CD1c-positive myeloid dendritic cell (primary cell): ENCODE measurements at regions not wholly inside any gene's neighbourhood (a gene's known extent, or its start where the extent isn't known, plus 50 kb on each side); places are given as distances from the start of the nearest gene placed in this dataset.
"Not testable (repeated sequence)": the region's sequence is repeated elsewhere in the genome, so short reads cannot be mapped to it uniquely, and the experiment has no call there.

Experiments
- DNase-seq: peaks from one replicate; pipeline ENCODE4 v3.0.0-alpha.2; 2016; ENCODE audit errors: extremely low spot score

GRCh38 chr5:53160895-53161294 lies 51.3 kb upstream of the MOCS2 start:
- no peak for DNase-seq

DNA sequence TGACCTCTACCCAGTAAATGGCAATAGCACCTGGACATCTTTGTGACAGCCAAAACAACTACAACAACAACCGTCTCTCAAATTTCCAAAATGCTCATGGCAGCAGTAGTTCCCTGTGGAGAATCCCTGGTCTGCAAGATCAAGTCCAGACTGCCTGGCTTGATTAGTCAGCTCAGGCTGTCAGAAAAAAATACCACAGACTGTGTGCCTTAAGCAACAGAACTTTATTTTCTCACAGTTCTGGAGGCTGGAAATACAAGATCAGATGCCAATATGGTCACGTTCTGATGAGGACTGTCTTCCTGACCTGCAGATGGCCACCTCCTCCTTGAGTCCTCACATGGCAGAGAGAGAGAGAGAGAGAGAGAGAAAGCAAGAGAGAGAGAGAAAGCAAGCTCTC lies 52.3 kb upstream of the MOCS2 start:
- DNase-seq = no peak

DNA sequence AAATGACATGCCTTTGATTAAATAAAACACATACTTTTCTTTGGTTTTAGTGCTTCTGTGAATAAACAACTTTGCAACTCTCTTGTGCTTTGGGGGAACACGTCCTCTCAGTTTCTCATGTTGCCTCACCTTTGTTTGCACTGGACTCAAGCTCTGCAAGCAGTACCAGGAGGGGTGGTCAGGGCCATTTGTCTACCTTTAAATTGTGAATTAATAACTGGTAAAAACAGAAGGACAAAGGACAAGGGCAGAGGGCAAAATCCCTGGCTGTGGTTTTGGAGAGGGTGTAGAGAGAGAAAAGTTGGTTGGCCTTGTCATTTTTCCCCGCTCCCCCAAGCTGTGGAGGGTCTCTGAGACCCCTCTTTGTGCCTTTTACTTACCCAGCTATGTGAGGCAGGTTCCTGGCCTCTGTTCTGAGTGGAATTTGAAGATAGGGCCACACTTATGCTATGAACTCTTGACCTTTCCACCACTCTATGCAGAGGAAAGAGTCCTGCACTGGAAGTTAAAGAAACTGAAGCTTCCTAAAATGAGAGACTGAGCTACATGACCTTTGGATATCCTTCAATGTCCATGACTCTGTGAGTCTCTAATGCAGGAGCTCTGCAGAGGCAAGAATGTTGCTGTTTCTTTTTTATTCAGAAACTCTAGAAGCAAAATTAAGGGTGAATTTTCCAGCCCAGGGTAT lies 55.1 kb upstream of the MOCS2 start:
- no peak for DNase-seq

- DNase-seq = no peak
Measured at GRCh38 chr5:53165431-53166182, 56.0 kb upstream of the MOCS2 start.

DNA sequence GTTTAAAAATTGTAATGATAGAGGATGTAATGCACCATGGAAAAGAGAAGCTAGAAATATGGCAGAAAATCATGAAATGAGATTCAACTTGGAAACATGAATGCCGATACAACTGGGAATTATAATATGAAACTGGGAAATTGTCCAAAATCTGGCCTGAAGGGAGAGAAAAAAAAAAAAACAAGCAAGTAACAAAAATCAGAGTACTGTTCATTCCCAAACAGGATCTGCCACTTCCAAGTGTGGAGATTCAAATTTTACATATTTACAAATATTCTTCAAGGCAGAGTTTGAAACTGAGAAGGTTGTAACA lies 56.6 kb upstream of the MOCS2 start:
- DNase-seq = no peak

GRCh38 chr5:53167836-53168235 lies 58.3 kb upstream of the MOCS2 start:
- peak; percentile 42 for DNase-seq

GRCh38 chr5:53169933-53170332 lies 60.4 kb upstream of the MOCS2 start:
- no peak for DNase-seq

GRCh38 chr5:53170746-53171349 lies 61.3 kb upstream of the MOCS2 start:
- peak; percentile 31 for DNase-seq

DNA sequence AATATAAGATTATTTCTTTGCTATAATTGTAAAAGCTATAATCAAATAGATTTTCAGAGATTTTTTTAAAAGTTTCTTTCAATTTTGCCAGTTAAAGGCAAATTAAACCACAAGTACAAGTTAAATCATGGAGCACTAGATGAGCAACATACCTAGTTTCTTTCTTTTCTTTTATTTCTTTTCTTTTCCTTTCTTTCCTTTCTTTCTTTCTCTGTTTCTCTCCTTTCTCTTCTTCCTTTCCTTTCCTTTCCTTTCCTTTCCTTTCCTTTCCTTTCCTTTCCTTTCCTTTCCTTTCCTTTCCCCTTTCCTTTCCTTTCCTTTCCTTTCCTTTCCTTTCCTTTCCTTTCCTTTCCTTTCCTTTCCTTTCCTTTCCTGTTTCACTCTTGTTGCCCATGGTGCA lies 62.5 kb upstream of the MOCS2 start:
- DNase-seq = not testable (repeated sequence)

DNA sequence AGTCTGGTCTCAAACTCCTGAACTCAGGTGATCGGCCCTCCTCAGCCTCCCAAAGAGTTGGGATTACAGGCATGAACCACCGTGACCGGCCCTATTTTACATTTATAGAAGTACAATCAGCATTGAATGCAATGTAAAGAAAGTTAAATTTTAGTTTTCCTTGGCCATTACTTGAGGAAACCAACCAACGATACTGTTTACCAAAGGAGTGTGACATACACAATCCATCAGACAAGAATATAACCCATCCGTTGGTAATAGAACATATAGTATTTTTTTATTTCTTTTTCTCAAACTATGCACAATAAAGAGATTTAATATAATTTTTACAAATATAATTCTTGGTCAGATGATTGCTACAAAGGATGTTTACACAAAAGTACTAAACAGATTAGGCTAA lies 63.1 kb upstream of the MOCS2 start:
- no peak for DNase-seq

DNA sequence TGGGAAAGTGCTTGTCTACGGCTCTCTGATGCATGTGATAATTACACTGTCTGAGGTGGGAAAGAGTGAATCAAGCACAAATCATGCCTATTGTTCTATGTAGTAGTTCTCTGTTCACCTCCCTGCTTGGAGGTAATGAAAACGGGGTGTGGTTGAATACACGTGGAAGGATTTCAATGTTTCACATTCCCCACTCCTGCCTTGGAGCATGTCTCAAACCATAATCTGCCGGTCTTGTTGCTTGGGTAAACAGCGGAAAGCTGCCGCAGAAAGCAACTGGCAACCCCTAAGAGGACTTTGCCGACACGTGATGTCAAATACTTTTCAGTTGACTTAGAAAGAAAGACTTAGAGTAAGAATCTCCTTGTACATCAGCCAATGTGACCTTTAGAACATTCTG lies 63.5 kb upstream of the MOCS2 start:
- DNase-seq = no peak

- no peak for DNase-seq
Measured at GRCh38 chr5:53178830-53179229, 69.3 kb upstream of the MOCS2 start.

DNA sequence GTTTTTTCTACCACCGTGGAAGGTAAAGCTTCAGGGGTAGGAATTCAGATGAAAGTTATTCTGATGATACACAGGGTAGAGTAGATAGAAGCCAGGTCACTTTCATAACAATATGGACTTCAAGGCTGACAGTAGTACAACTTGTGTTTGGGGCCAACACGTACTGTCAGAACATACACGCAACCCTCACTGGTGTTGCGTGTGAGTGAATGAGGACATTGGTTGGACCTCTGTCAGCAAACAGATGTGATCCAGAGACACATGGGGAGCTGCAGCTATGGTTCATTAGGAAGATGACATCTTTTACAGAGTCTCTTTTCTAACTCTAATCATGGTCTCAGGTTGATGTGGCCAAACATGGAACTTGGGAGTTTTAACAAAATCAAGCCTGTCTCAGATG lies 70.1 kb upstream of the MOCS2 start:
- no peak for DNase-seq

- DNase-seq = no peak
Measured at GRCh38 chr5:53180538-53180937, 71.0 kb upstream of the MOCS2 start.

DNA sequence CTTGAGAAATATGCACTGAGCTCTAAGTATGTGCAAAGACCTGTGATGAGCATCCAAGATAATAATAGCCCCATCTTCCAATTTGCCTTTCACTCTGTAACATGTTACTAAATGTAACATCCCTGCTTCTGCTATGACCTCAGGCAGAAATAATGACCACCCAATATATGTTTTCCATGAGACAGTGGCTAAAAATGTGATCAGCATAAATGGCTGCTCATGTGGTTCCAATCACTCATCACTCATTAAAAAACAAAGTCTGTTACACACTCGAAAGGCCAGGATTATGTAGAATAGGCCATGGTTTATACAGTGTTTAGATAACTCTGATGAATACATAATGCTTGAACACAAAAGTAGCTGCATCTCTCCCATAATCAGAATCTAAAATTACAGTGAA lies 71.4 kb upstream of the MOCS2 start:
- DNase-seq = no peak

DNA sequence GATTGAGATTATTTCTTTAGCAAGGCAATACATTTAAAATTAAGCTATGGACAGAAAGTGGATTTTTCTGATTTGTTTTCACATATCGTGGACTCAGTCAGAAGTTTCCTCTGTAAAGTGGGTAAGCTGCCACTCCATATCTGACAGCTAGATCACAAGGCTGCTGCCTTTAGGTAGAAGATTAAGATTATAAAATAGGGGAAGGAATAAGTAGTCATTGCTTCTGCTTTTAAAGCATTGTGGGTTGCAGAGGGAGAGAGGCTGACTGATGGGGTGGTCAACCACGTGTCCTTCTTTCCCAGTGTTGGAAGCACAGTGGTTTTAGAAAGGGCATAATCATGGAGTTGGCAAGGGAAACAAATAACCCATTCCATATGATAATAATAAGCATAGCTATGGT lies 74.3 kb upstream of the MOCS2 start:
- no peak for DNase-seq

GRCh38 chr5:53191548-53192165 lies 82.1 kb upstream of the MOCS2 start:
- no peak for DNase-seq

GRCh38 chr5:53194086-53194485 lies 84.5 kb upstream of the MOCS2 start:
- DNase-seq = no peak

GRCh38 chr5:53199882-53200281 lies 90.3 kb upstream of the MOCS2 start:
- no peak for DNase-seq

GRCh38 chr5:53200306-53200705 lies 90.7 kb upstream of the MOCS2 start:
- no peak for DNase-seq

DNA sequence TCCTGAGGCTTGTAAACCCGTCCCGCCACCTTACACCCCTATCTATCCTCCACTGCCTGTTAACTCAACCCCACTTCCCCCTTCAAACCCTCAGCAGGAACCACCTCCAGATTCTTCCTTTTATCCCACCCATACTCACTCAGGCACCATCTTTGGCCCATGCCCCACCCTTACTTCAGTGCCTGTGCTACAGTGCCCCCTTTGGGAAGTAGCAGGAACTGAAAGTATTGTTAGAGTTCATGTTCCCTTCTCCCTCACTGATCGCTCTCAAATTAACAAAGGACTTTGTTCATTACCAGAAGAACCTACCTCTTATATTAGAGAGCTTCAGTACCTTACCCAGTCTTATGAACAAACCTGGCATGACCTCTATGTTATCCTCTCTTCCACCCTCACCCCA lies 92.2 kb upstream of the MOCS2 start:
- no peak for DNase-seq

DNA sequence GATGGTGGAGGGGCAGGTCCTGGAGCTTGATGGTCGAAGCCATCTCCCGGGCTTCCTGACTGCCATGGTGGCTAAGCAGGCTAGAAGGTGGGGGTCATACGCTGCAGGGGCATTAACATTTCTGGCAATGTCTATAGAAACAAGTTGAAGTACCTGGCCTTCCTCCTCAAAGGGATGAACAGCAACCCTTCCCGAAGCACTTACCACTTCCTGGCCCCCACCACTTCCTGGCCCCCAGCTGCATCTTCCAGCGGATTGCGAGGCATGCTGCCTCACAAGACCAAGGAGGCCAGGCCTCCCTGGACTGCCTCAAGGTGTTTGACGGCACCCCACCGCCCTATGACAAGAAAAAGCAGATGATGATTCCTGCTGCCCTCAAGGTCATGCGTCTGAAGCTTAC lies 97.0 kb upstream of the MOCS2 start:
- no peak for DNase-seq

GRCh38 chr5:53211799-53212198 lies 102.2 kb upstream of the MOCS2 start:
- DNase-seq = no peak
